GM12872 (cell line): ENCODE measurements at regions not wholly inside any gene's neighbourhood (a gene's known extent, or its start where the extent isn't known, plus 50 kb on each side); places are given as distances from the start of the nearest gene placed in this dataset.

Experiments used
- TF ChIP-seq, protein P1 (sequence below): IDR thresholded peaks from 3 replicates; pipeline ENCODE4 v1.5.1; 2011; ENCODE audit warnings: low read depth, mild to moderate bottlenecking, low read length, moderate library complexity; ENCODE audit not compliant: insufficient read depth

DNA sequence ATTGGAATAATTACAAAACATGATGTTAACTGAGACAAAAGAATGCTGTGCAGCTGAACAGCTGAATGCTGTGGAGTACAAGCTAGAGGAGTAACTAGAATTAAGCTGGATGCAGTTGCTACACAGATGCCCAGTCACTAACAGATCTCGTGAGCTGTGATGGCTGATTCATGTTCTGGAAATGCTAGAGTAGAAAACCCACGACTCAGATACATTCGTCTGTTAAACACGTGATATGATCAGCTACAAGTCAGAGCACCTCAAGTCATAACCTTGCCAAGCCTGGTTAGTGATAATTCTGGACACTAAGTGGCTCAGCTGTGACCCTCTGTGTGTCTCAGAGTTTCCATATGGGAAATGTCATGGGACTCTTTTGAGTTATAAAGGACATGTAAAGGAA, 89.7 kb upstream of the ESRRG start:
- TF ChIP-seq, protein P1, sequence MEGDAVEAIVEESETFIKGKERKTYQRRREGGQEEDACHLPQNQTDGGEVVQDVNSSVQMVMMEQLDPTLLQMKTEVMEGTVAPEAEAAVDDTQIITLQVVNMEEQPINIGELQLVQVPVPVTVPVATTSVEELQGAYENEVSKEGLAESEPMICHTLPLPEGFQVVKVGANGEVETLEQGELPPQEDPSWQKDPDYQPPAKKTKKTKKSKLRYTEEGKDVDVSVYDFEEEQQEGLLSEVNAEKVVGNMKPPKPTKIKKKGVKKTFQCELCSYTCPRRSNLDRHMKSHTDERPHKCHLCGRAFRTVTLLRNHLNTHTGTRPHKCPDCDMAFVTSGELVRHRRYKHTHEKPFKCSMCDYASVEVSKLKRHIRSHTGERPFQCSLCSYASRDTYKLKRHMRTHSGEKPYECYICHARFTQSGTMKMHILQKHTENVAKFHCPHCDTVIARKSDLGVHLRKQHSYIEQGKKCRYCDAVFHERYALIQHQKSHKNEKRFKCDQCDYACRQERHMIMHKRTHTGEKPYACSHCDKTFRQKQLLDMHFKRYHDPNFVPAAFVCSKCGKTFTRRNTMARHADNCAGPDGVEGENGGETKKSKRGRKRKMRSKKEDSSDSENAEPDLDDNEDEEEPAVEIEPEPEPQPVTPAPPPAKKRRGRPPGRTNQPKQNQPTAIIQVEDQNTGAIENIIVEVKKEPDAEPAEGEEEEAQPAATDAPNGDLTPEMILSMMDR, result no peak

DNA sequence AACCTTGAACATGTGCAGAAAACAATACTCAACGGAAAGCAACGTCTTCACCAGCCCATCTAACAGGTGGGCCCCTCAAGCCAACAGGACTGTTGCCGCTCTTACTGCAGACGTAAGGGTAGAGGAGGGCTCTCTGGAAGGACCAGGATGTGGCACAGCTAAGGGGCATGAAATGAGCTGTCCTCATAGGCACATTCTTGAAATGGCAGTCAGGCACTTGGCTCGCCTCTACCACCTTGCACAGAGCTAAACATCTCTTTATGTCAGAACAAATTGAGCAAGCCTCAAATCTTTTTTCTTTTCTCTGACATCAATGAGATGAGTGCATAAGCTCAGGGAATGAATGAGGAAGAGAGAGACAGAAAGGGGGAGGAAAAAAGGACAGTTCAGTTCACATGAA, 86.4 kb upstream of the ESRRG start:
- TF ChIP-seq, protein P1, result no peak

DNA sequence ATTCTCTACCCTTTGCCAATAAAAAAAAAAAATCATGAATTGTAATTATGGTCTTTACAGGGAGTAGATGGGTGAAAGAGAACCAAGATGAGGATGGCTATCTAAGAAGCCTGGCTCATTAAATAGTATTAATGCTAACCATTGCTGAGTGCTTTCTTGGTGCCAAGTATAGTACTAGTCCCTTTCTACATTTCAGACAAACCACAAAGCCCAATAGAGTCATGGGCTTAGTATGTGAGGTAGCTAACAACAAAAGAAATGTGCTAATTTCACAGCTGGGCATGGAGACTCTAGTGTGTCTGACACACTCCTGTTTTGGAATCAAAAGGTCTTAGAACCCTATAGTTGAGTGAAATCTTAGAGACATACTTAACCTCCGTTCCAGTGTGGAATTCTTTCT, 84.5 kb upstream of the ESRRG start:
- TF ChIP-seq, protein P1, result no peak

DNA sequence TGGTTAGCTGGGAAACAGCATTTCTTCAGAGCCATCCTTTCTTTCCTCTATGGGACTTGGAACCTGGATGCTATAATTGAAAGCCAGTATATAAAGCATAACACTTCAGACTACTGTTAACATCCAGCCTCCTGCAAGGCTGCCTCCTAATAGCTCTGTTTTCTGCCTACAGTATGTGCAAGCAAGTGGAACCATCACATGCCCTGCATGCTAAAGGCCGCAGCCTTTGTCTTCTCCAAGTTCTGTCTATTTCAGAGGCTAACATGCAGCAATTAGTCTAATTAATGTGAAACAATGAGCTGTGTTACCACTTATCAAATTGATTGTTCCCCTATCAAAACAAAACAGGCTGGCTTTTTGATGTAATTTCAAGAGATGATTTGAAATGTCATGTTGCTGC, 82.7 kb upstream of the ESRRG start:
- TF ChIP-seq, protein P1, result no peak

DNA sequence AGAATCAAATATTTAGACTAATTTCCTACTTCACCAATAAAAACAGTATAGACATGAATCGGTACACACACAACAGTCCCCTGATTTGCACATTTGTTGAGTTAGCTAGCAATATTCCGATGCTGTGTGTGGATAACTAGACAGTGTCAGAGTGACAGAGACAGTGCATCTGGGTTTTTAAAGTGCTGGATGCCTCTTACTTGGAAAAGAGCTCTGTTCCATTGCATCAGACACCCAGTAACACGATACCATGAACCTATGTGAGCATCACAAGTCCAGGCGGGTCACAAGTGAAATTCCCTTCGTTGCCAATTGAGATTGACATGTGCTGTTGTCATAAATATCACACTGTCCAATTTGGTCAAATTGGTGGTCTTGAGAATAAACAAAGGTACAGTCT, 82.0 kb upstream of the ESRRG start:
- TF ChIP-seq, protein P1, result no peak

DNA sequence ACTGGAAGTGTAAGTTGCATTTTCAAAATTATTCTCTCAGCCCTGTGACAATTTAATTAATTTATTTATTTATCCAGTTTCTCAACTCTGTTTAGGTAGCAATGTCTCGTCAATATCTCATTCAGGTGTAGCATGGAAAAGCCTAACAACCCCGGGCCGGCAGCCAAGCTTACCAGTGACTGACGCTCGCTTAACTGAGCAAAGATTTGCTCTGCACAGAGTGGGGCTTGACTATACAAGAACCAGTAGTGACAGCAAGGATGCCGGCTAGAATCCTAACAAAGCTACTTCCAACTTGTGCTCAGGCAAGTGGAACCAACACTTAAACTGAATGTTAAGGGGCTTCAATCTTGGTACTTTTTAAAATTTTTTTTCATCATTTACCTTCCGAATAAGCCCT, 80.9 kb upstream of the ESRRG start:
- TF ChIP-seq, protein P1, result no peak

DNA sequence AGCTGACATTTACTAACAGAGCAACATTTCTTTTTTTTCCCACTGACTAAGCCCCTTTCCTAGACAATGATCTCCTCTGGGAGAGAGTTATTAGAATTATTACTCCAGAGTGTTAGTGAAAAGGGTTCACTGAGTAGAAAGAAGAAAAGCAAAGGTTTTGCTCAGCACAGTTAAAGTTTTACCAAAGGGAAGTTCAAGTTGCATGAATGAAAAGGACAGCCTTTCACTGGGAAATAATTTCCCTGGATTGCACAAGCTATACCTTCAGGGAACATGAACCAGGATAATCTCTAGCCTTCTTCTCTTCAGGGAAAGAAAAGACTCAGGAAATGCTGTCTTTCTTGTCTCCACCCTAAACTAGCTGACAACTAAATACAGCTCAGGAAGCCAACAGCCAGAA, 71.4 kb upstream of the ESRRG start:
- TF ChIP-seq, protein P1, result no peak

DNA sequence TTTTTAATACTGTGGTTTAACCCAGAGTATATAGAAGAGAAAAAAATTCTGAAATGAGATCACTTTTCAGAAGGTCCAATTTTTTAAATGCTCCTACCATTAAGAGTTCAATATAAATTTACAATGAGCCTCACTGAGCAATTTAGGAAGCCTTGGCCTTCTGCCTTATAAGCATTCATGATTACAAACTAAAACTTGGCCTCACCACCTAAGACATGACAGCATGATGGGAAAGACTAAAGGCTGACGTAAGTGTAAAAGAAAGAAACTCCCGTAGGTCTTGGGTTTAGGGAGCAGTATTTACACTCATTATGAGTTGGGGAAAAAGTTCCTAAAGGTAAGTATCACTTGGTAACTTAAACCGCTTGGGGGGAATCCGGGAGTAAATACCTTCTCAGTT, 70.7 kb upstream of the ESRRG start:
- TF ChIP-seq, protein P1, result no peak
